ENCODE measurements at regions not wholly inside any gene's neighbourhood (a gene's known extent, or its start where the extent isn't known, plus 50 kb on each side); places are given as distances from the start of the nearest gene placed in this dataset.
"Not testable (repeated sequence)": the region's sequence is repeated elsewhere in the genome, so short reads cannot be mapped to it uniquely, and the experiment has no call there.

DNA sequence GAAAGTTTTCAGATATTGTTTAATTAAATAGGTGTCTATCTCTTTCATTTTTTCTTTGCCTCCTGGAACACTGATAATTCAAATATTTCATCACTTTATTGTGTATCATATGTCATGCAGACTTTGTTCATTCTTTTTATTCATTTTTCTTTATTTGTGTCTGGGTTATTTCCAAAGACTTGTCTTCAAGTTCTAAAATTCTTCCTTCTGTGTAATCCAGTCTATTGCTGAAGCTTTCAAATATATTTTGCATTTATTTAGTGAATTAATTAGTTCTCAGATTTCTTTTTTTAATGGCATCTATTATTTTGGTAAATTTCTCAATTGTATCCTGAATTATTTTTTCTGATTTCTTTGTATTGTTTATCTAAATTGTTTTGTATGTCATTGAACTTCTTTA lies 70.1 kb downstream of the ZNF330 start:
- DNase-seq (ENCODE audit: low read depth): no peak

DNA sequence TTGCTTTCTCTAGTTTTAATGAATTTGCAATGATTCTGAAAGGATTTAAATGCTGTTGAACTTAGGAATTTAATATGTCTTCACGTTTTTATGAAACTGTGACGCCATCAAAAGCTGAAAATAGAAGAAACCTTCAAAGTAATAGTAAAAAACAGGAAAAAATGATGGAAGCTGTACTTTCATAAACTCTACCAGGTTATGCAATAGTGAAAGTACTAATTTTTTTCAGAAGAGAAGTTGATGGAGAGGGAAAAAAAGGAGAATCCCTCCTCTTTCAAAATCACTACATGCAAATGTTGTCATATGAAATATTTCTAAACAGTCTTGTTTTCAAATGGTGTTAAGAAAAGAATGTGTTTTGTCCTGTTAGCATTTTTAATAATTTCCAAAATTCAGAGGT lies 73.6 kb downstream of the ZNF330 start:
- DNase-seq (ENCODE audit: low read depth): no peak

DNA sequence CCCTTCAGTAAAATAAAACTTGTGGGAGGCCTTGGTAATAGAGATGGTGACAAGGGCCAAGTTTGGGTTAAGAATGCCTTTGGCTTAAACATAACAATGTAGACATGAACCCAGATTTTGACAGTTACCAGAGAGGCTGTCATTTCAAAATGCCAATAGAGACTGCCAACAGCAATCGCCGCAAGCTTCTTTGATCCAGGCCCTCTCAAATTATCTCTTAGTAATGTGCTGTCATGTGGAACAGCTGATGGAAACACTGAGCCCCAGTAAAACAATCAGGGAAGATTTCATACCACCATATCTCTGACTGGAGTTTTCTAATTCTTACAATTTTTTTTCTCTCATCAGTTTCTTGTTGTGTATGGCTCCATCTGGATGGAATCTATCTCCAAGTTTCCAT lies 80.5 kb downstream of the ZNF330 start:
- DNase-seq (ENCODE audit: low read depth): no peak

DNA sequence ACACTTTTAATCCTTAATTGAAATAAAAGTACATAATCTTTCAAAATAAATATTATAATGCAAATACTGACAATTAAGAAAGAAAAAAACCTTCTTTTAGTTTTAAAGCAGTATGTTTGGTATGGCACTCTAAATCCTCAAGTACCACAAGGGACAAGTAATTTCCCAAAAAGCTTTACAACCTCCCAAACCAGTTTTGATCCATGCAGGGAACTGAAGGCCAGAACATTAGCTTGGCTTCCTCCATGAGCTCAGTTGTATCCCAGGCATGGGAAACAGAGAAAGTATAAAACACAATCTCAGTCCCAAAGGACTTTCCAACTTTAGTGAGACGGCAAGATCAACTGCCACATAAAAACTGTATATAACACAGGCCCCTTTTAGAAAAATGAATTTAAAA lies 82.2 kb downstream of the ZNF330 start:
- DNase-seq (ENCODE audit: low read depth): no peak

DNA sequence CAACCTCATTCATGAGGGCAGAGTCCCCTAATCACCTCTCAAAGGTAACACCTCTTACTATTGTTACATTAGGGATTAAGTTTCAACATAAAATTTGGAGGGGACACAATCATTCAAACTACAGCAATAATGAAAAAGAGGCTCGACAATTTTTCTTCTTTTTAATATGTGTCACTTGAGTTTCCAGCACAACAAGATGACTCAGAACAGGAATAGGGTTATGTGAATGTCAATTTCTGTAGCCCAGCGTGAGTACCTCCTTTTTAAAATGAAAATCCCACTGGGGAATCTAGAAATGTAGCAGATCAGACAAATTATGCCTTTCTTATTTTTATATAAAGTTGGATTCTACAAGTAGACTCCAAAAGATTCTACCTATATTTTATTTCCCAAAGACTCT lies 83.7 kb downstream of the ZNF330 start:
- DNase-seq (ENCODE audit: low read depth): no peak

DNA sequence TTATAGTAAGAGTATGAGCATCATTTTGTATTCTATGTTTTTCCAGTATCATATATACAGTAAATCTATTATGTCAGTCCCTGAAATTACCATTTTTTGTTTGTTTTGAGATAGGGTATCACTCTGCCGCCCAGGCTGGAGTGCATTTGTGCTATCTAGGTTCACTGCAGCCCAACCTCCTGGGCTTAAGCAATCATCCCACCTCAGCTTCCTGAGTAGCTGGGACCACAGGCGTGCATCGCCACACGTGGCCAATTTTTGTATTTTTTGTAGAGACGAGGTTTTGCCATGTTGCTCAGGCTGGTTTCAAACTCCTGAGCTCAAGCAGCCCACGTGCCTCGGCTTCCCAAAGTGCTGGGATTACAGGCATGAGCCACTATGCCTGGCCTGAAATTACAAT lies 85.6 kb downstream of the ZNF330 start:
- no peak for DNase-seq (ENCODE audit: low read depth)

DNA sequence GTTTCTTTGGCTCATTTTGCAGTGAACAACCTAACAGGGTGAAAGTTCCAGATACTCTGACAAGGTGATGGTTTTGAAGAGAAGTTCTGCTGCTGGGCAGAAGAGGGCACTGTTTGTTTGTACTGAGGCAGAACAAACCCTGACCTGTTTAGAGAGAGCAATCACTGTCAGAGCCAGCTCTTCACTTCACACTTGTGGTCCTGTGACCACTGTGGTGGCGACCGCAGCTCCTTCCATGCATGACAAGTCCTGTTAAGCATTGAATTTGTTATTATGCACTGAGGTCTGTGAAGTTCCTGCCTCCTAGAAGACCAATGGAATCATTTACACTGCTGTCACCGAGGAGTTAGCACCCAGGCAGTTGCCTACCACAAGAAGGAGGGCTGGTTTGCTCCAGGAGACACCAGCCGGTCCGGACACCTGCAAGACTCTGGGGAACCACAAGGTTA lies 86.6 kb downstream of the ZNF330 start:
- peak; percentile 25 for DNase-seq (ENCODE audit: low read depth)

DNA sequence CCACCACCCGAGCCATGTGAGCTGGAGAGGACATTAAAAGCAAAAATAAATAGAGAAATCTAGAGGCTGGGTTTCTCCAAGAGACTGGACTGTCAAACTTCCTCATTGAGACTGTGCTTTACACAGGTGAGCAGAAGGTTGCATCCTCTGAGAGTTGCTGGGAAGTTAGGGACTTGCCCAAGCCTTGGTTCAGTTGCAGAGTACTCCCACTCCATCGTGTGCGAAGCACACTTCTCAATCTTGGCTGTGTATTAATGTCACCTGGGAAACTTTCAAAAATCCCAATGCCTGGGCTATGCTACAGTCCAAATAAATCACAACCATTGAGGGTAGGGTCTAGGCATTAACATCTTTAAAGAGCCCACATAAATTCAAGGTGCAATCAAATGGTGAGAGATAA lies 89.2 kb downstream of the ZNF330 start:
- DNase-seq (ENCODE audit: low read depth): no peak

DNA sequence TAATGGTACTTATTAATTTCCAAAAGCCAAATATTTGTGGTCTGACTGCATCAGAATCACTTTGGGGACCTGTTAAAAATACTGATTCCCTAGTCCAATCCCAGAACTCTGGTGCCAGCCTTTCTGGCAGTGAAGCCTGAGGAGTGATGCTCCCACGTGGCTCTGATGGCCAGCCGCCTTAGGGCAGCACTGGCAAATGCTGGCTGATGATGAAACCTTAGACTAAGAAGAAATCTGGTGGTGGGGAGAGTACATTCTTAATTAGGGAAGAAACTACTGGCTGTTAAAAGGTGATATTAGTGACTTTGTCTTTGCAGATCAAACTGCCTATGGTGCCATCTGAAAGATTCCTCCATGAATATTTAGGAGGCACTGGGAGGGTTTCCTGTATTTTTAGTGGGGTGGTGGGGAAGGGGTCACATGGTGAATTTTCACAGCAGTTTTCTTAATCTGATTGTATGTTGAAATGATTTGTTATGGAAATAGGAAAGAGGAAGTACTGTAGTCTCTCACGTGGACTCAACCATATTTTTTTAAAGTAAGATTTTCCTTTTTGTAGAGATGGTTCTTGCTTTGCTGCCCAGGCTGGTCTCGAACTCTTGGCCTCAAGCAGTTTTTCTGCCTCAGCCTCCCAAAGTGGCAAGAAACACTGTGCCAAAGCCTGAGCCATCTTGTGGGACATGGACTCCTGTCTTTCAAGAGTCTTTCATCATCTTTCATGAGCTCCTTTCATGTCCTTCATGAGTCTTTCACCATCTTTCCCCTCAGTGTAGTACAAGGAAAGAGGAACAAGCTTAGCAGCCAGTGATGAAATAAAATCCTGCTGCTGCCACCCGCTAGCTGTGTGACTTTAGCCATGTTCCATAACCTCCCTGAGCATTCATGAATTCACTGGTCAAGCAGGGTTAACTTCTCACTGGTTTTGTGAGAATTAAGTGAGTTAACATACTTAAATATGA lies 90.8 kb downstream of the ZNF330 start:
- DNase-seq (ENCODE audit: low read depth): no peak

DNA sequence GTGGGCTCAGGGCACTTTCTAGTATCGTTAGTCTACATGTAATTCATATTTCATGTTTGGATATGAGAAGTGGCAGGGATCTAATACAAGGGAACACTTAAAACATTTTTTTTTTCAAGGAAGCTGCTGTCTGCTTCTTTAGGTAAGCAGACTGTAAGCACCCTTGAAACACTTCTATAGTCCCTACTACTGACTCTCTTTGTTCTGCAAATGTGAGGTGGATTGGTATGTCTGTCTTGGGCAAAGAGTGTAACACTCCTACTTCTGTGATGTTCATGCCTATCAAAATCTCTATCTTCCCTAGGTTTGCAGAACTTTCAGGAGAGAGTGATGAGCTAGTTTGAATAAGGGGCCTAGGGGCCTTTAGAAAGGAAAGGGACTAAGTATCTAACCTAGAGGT lies 93.9 kb downstream of the ZNF330 start:
- no peak for DNase-seq (ENCODE audit: low read depth)

DNA sequence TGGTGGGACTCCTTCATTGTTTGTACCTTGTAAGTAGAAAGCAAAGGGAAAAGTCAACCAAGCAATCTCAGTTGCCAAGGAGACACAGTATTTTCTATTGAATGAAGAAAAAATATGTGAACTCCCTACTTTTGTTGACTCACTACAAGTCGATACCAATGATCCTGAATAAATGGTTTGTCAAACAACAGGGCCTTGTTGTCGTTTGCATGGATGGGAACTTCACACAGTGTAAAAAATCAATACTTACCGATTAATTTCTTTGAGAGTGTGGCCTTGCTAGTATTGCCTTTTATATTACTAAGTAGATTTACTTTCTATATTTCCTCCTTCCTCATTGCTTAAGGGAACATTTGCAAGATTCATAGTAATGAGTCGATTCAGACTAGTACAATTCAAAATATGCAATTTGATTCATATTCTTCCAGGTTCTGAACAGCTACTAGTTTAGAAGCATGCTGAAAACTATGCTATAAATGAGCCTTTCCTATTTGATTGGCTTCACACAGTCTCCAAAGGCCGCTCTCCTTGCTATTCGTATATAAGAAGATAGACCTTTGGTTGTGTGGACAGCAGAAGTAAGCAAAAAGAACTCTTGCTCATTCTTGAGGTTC lies 108.0 kb downstream of the ZNF330 start:
- no peak for DNase-seq (ENCODE audit: low read depth)

DNA sequence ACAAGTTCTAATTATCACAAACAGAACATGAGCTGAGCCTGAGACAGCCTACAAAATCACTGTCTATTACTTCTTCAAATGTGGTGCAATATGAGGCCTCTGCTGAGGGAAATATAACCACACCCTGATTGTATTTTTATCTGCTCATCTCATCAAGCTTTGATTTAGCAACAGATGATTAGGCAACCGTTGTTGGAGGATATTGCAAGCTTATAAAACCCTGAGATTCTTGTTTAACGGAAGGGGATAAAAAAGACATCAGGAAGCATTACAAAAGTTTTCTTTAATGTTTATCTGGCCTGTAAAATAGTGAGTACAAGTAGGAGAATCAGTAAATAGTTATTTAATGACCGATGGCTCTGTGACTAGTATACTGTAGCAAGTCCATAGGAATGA lies 108.5 kb downstream of the ZNF330 start:
- DNase-seq (ENCODE audit: low read depth): peak; percentile 54

DNA sequence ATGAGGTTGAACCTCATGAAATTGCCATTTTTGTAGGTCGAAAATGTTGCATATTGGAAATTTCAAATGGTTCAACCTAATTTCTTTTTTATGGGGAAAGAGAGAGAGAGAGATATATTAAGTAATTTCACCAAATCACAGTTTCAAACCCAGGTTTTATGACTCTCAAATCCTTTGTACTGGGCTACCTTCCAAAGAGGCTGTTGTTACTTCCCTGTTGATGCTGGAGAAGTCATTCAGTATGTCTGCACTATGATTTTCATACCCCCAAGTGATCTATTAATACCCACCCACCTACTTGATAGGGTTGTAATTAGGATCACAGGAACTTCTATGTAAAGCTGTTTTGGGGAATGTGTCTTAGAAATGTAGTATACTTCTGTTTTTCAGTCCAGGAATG lies 109.9 kb downstream of the ZNF330 start:
- no peak for DNase-seq (ENCODE audit: low read depth)

DNA sequence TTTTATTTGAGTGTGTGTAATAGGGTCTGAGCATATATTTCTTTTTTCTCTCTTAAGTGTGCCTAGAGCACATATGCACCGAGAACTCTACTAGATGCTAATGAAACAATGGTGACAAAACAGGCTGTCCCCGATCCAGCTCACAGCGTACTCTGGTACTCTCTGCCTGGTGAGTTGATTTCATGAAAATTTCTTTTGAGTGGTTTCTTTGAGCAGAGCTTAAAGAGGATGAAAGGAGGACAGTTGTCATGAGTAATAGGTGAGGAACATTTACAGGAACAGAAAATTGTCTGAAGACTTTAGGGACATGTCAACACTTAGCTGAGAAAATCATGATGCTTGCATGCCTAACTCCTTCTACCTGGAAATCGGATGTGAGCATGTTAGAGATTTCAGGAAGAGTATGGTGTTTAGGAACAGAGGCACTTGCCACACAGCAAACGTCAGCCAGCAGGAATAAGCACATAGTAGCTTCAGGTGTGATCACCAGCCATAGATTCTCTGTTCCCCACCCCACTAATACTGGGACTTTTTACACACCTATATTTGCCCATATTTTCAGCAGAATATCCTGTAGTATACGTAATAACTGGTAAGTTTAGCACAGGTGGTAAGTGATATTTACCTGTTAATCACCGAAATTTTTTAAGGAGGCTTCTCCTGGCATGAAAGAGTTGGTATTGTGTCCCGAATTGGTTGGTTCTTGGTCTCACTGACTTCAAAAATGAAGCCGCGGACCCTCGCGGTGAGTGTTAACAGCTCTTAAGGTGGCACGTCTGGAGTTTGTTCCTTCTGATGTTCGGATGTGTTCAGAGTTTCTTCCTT lies 111.1 kb downstream of the ZNF330 start:
- no peak for DNase-seq (ENCODE audit: low read depth)

DNA sequence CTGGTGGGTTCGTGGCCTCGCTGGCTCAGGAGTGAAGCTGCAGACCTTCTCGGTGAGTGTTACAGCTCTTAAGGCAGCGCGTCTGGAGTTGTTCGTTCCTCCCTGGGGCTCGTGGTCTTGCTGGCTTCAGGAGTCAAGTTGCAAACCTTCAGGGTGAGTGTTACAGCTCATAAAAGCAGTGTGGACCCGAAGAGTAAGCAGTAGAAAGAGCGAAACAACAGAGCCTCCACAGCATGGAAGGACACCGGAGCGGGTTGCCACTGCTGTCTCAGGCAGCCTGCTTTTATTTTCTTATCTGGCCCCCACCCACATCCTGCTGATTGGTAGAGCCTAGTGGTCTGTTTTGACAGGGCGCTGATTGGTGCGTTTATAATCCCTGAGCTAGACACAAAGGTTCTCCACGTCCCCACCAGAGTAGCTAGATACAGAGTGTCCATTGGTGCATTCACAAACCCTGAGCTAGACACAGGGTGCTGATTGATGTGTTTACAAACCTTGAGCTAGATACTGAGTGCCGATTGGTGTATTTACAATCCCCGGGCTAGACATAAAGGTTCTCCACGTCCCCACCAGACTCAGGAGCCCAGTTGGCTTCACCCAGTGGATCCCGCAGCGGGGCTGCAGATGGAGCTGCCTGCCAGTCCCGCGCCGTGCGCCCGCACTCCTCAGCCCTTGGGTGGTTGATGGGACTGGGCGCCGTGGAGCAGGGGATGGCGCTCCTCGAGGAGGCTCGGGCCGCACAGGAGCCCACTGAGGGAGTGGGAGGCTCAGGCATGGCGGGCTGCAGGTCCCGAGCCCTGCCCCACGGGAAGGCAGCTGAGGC lies 111.9 kb downstream of the ZNF330 start:
- not testable (repeated sequence) for DNase-seq (ENCODE audit: low read depth)

DNA sequence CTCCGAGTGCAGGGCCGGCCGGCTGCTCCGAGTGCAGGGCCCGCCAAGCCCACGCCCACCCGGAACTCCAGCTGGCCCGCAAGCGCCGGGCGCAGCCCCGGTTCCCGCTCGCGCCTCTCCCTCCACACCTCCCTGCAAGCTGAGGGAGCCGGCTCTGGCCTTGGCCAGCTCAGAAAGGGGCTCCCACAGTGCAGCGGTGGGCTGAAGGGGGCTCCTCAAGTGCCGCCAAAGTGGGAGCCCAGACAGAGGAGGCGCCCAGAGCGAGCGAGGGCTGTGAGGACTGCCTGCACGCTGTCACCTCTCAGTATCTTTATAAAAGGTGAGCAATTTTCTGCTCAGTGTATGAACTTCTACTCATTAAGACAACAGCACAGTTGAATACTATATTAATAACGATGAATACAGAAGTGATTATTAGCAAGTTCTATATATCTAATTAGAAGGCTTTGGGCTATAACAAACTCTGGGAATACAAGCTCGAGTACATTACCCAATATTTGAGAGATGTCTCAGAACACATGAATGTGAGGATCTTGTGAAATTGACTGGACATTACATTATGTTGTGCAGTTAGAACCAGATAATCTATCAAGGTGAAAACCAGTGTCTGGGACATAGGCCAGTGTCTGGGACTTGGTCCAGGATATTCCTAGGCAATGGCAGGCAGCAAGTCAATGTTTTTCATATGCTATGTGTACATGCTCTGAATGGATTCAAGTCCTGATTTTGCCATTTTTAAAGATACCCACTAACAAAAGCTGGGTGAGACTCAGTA lies 112.9 kb downstream of the ZNF330 start:
- peak; percentile 22 for DNase-seq (ENCODE audit: low read depth)

DNA sequence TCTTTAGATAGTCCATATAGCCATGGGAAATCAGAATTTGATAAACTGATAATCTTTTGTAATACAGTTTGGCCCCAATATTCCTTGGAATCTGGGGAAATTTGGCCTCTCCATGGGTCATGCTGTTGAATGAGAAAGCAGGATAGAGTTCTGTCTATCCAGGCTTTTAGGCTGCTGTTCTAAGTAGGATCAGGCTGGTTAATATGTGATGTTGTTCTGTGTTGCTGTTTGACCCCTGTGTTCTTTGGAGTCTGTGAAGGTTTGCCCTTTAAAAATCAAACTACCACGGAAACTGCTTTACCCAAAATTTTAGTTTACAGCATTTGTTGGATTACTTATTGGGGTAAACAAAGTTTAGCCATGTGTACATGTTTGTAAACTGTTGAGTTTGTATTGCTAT lies 114.5 kb downstream of the ZNF330 start:
- no peak for DNase-seq (ENCODE audit: low read depth)

DNA sequence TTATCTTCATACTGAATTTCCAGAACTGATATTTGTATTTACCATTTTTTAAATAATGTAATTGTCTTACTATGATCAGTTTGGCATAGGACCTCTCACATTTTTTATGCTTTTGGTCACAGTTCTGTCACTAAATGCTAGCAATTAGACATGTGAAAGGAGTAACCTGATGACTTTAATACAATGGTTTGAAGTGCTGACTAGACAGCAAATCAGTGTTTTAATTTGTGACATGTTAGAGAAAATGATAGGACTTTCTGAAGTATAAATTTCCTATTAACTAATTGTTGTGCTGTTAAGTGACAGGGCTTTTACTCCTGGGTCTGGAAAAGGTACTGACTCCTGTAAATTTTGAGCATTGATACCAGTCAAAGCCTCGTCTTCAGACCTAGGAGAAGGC lies 117.5 kb downstream of the ZNF330 start:
- no peak for DNase-seq (ENCODE audit: low read depth)

DNA sequence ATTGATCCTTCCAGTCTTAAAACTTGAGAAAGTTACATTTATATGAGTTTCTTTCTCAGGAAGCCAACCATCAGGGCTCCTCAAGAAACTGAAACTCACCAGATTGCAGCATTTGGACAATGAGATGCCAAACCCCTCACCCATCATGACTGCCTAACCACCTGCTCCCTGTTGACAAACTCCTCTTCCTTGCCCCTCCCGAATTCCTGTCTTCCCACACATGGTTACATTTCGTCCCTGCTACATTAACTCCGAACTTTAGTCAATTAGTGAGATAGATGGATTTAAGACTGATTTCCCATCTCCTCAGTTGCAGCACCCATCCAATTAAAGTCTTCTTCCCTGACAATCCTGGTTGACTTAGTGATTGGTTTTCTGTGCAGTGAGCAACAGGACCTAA lies 118.7 kb downstream of the ZNF330 start:
- DNase-seq (ENCODE audit: low read depth): no peak

DNA sequence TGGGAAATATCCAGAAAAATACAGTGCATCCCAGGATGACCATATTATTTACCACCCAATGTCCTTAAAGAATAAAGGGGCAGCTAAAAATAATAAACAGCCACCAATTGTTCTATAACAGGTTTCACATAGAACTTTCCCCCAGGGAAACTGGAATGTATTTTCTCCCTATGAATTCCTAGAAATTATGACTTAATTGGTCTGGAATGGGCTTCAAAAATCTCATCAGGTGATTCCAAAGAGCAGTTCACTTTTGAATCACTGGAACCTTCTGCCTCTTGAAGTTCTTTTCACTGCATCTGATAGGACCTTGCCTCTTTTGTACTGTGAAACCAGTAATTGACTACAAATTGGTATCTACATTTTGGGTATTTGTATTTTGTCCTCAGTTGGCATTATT lies 119.3 kb downstream of the ZNF330 start:
- no peak for DNase-seq (ENCODE audit: low read depth)

DNA sequence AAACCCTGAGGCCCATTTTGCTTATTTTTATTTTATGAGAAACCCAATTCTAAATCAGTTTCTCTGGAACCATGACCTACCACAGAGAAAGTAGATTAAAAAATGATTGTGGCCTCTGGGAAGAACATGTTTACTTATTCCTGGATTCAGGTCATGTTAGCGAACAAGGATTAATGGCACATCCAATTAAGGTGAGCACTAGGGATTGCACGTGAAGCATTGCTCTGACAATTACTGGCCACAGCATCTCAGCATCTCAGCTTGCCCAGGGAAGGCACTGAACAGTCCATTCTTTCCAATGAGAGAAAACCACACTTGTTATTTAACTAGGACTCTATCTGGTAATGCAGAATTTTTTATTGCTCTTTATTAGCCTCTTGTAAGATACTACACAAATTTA lies 119.8 kb downstream of the ZNF330 start:
- no peak for DNase-seq (ENCODE audit: low read depth)

Data from stromal cell of bone marrow (primary cell).